Calu3 (cell line): ENCODE measurements at regions not wholly inside any gene's neighbourhood (a gene's known extent, or its start where the extent isn't known, plus 50 kb on each side); places are given as distances from the start of the nearest gene placed in this dataset.
A peak's percentile ranks its signal among the peaks of the same experiment; 100 is the strongest.

ENCODE experiments used
- BruUV-seq: library from RNA; stranded (reverse); fragments of 400-500 nt; replicated peaks from 2 replicates; lab custom pipeline; 2021; lab: Mats Ljungman, UMichigan
- CTCF ChIA-PET: fragments of 300-600 bp; sonication (Branson Sonifier 250); formaldehyde crosslinking; loops from one replicate; lab custom pipeline; 2022; ENCODE audit warnings: antibody characterized with exemption; lab: Charles Lee
- DNase-seq: peaks from one replicate; pipeline ENCODE4 v3.0.0; 2022
- H3K27ac Mint-ChIP-seq: one replicate; pipeline ENCODE4 v1.8.0; 2022; ENCODE audit warnings: mixed read lengths; ENCODE audit not compliant: unreplicated experiment
- H3K27me3 Mint-ChIP-seq: one replicate; pipeline ENCODE4 v1.8.0; 2022; ENCODE audit warnings: mixed read lengths; ENCODE audit not compliant: unreplicated experiment
- H3K36me3 Mint-ChIP-seq: one replicate; pipeline ENCODE4 v1.8.0; 2022; ENCODE audit warnings: mild to moderate bottlenecking, moderate library complexity, mixed read lengths; ENCODE audit not compliant: insufficient read depth, unreplicated experiment
- H3K4me1 Mint-ChIP-seq: one replicate; pipeline ENCODE4 v1.8.0; 2022; ENCODE audit warnings: mild to moderate bottlenecking, low read depth, mixed read lengths; ENCODE audit not compliant: unreplicated experiment
- H3K4me3 Mint-ChIP-seq: one replicate; pipeline ENCODE4 v1.8.0; 2022; ENCODE audit warnings: mild to moderate bottlenecking, low read depth, moderate library complexity, mixed read lengths; ENCODE audit not compliant: unreplicated experiment
- H3K9me3 Mint-ChIP-seq: one replicate; pipeline ENCODE4 v1.8.0; 2022; ENCODE audit warnings: low read depth, mixed read lengths; ENCODE audit not compliant: unreplicated experiment
- CTCF ChIP-seq: fragments of 200-600 bp; IDR thresholded peaks from one replicate; pipeline ENCODE4 v1.8.0; 2022; ENCODE audit warnings: antibody characterized with exemption; ENCODE audit not compliant: unreplicated experiment
- intact Hi-C: fragments of 100-400 bp; cut with micrococcal nuclease; formaldehyde crosslinking; loops from one replicate; pipeline ENCODE4 v1.10.0; 2022; ENCODE audit not compliant: unreplicated experiment

GRCh38 chr6:91376686-91377085, 789.8 kb upstream of the MAP3K7 start:
- no peaks in the 10 kb centered on the region for H3K36me3 Mint-ChIP-seq
- peak; percentile 73 for DNase-seq

GRCh38 chr6:91366781-91367180, 779.9 kb upstream of the MAP3K7 start:
- Mint-ChIP-seq H3K27ac (no peak overlapping the region), H3K27me3 (no peaks in the 10 kb centered on the region), H3K4me3 (no peak overlapping the region), H3K4me1 (no peaks in the 10 kb centered on the region), H3K36me3 (no peaks in the 10 kb centered on the region), H3K9me3 (peaks cover 2% of the 10 kb centered on the region)
- TF ChIP-seq CTCF, result no peak
- intact Hi-C loops, result no loop called here
- no TSS peak for BruUV-seq
- CTCF ChIA-PET, result no interaction called here
- no peak for DNase-seq

More at GRCh38 chr6:91376686-91377085, 789.8 kb upstream of the MAP3K7 start:
- CTCF ChIA-PET, result no interaction called here
- H3K9me3 Mint-ChIP-seq, result no peaks in the 10 kb centered on the region
- no peaks in the 10 kb centered on the region for H3K27me3 Mint-ChIP-seq
- no TSS peak for BruUV-seq
- H3K27ac Mint-ChIP-seq, result peak overlapping the region; percentile 53
- no peak for TF ChIP-seq CTCF
- H3K4me3 Mint-ChIP-seq, result no peak overlapping the region
- H3K4me1 Mint-ChIP-seq, result peaks cover 21% of the 10 kb centered on the region
- intact Hi-C loops, result no loop called here

GRCh38 chr6:91358986-91359385, 772.1 kb upstream of the MAP3K7 start:
- Mint-ChIP-seq H3K36me3 (no peaks in the 10 kb centered on the region), H3K27me3 (no peaks in the 10 kb centered on the region), H3K27ac (no peak overlapping the region), H3K4me3 (no peak overlapping the region), H3K4me1 (no peaks in the 10 kb centered on the region), H3K9me3 (peaks cover 3% of the 10 kb centered on the region)
- intact Hi-C loops, result no loop called here
- no peak for TF ChIP-seq CTCF
- no TSS peak for BruUV-seq
- CTCF ChIA-PET, result no interaction called here
- DNase-seq, result no peak

GRCh38 chr6:91352878-91353277, 766.0 kb upstream of the MAP3K7 start:
- CTCF ChIA-PET, result no interaction called here
- Mint-ChIP-seq H3K4me3 (no peak overlapping the region), H3K27ac (no peak overlapping the region), H3K27me3 (no peaks in the 10 kb centered on the region), H3K36me3 (no peaks in the 10 kb centered on the region), H3K9me3 (peaks cover 3% of the 10 kb centered on the region), H3K4me1 (no peaks in the 10 kb centered on the region)
- DNase-seq, result no peak
- intact Hi-C loops, result no loop called here
- no TSS peak for BruUV-seq
- no peak for TF ChIP-seq CTCF
